GM06990 (cell line): ENCODE measurements at regions not wholly inside any gene's neighbourhood (a gene's known extent, or its start where the extent isn't known, plus 50 kb on each side); places are given as distances from the start of the nearest gene placed in this dataset.
"Not testable (repeated sequence)": the region's sequence is repeated elsewhere in the genome, so short reads cannot be mapped to it uniquely, and the experiment has no call there.

Experiments
- DNase-seq: peaks from one replicate; pipeline ENCODE4 v3.0.0-alpha.2; 2011; ENCODE audit not compliant: insufficient read length; ENCODE audit errors: extremely low read depth
- H3K27me3 ChIP-seq: replicated peaks from 2 replicates; pipeline ENCODE4 v1.6.0; 2011; ENCODE audit warnings: low read length; ENCODE audit not compliant: control insufficient read depth, insufficient read depth
- H3K36me3 ChIP-seq: 2 replicates; pipeline ENCODE4 v1.5.1; 2011; ENCODE audit warnings: low read length; ENCODE audit not compliant: control insufficient read depth, insufficient read depth
- H3K4me3 ChIP-seq: replicated peaks from 2 replicates; pipeline ENCODE4 v1.5.1; 2011; ENCODE audit warnings: low read depth, mild to moderate bottlenecking, control low read depth, low read length
- TF ChIP-seq, protein P1 (sequence below): IDR thresholded peaks from 2 replicates; pipeline ENCODE4 v1.5.1; 2011; ENCODE audit warnings: low read length, control low read depth, mild to moderate bottlenecking, inconsistent platforms; ENCODE audit not compliant: insufficient read depth, poor library complexity, severe bottlenecking

DNA sequence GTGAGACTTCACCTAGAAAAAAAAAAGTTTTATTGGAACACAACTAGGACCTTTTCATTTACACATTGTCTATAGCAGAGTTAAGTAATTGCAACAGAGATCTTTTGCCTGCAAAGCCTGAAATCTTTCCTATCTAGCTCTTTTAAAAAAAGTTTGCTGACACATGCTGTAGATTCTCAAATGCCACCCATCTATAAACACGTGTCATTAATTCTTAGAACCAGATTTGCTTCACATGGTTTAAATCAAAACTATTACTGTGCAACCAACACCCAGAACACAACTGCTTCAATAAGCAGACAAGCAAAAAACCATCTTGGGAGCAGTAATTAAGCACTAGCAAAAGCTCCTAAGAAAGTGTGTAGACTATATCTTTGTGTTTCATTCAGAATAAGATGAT is 55.0 kb downstream of the OXSM start:
- no peaks in the 10 kb centered on the region for H3K27me3 ChIP-seq
- no peak for DNase-seq
- TF ChIP-seq, protein P1, sequence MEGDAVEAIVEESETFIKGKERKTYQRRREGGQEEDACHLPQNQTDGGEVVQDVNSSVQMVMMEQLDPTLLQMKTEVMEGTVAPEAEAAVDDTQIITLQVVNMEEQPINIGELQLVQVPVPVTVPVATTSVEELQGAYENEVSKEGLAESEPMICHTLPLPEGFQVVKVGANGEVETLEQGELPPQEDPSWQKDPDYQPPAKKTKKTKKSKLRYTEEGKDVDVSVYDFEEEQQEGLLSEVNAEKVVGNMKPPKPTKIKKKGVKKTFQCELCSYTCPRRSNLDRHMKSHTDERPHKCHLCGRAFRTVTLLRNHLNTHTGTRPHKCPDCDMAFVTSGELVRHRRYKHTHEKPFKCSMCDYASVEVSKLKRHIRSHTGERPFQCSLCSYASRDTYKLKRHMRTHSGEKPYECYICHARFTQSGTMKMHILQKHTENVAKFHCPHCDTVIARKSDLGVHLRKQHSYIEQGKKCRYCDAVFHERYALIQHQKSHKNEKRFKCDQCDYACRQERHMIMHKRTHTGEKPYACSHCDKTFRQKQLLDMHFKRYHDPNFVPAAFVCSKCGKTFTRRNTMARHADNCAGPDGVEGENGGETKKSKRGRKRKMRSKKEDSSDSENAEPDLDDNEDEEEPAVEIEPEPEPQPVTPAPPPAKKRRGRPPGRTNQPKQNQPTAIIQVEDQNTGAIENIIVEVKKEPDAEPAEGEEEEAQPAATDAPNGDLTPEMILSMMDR = no peak
- no peaks in the 10 kb centered on the region for H3K36me3 ChIP-seq
- no peak overlapping the region for H3K4me3 ChIP-seq

DNA sequence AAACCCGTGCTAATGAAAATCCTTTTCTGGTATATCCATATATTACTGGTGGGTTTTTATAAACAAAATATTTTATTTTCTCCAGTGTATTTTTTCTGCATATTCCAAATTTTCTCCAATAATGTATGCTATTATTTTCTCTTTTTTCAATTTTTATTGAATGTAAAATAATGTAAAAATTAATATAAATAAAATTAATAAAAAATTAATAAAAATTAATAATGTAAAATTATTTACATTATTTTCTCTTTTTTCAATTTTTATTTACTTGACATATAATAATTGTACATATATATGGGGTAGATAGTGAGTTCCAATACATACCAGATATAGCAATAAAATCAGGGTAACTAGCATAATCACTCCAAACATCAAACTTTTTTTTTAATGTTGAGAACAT is 56.4 kb downstream of the OXSM start:
- TF ChIP-seq, protein P1 = no peak
- Histone ChIP-seq H3K4me3 (no peak overlapping the region), H3K27me3 (no peaks in the 10 kb centered on the region), H3K36me3 (no peaks in the 10 kb centered on the region)
- DNase-seq = no peak

DNA sequence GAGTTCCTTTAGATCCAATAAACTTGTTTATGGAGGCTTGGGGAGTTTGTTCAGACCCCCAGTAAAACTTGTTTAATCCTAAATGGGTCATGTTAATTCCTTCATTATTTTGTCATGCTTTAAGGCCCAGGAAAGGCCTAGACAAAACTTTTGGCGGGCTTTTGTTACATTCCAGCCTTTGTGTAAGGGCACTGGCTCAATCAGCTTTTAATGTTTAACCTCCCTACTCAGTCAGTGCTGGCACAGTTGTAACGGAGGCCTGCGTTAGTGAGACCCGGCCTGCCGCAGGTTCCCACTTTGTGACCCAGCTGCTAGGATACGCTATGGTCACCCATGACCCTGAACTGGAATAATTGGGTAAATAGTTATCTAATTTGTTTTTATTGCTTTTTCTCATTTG is 59.2 kb downstream of the OXSM start:
- Histone ChIP-seq H3K4me3 (no peak overlapping the region), H3K27me3 (no peaks in the 10 kb centered on the region), H3K36me3 (no peaks in the 10 kb centered on the region)
- TF ChIP-seq, protein P1 = no peak
- DNase-seq = no peak

DNA sequence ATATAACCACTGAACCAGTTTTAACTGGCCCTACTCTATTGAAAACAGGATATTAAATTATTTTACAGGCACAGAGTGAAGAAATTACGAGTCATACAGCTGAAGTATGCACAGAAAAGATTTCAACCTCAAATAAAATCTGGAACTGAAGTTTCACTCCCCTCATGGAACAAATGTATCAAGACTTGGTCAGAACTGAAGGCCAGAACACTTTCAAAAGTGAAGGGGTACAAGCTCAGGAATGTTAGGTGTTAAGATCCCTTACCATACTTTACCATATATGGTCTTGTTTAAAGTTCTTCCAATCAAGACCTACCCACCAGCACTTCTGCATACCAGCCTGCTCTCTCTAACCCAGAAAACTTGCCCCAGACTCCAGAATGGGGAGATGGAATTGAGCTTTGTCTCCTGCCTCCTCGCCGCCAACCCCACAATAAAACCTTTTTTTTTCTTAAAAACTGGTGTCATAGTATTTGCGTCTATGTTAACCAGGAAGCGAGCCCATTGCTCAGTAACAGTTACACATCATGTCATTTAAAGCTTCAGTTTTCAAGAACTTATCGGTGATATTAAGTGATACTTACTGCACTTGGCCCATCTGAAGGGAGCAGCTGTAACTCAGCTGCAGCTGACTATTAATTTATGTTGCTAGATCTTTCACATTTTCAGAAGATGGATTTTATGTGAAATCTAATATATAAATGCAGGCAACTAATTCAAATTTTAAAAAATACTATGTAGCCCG is 59.9 kb downstream of the OXSM start:
- no peaks in the 10 kb centered on the region for H3K36me3 ChIP-seq
- no peak for DNase-seq
- H3K27me3 ChIP-seq = no peaks in the 10 kb centered on the region; the same call in 1 of the 2 replicates
- TF ChIP-seq, protein P1 = no peak
- H3K4me3 ChIP-seq = no peak overlapping the region

DNA sequence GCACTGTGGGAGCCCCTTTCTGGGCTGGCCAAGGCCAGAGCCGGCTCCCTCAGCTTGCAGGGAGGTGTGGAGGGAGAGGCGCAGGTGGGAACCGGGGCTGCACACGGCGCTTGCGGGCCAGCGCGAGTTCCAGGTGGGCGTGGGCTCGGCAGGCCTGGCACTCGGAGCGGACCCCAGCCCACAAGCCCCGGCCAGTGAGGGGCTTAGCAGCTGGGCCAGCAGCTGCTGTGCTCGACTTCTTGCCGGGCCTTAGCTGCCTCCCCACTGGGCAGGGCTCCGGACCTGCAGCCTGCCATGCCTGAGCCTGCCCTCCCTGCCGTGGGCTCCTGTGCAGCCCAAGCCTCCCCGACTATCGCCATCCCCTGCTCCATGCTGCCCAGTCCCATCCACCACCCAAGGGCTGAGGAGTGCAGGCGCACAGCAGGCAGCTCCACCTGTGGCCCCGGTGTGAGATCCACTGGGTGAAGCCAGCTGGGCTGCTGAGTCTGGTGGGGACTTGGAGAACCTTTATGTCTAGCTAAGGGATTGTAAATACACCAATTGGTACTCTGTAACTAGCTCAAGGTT is 61.9 kb downstream of the OXSM start:
- H3K4me3 ChIP-seq, H3K27me3 ChIP-seq, DNase-seq, H3K36me3 ChIP-seq: not testable (repeated sequence)

DNA sequence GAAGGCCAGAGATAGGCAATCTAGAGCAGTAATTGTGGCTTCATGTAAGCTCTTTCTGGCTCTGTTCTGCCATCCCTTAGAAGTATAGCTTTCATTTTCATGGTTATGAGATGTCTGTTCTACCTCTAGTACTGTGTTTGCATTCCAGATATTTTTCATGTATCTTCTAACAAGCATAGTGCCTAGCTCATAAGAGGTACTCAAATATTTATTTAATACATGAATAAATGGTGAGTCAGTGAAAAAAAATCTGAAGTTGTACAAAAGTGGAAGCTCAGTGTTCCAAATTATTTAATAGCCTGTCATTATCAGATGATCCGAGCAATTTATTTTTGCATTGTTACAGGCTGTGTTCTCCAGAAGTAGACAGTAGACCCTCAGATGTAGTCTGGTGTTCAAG is 64.3 kb downstream of the OXSM start:
- DNase-seq = no peak
- TF ChIP-seq, protein P1 = no peak
- no peaks in the 10 kb centered on the region; the same call in 1 of the 2 replicates for H3K27me3 ChIP-seq

More for the DNA sequence above, 64.3 kb downstream of the OXSM start:
- no peak overlapping the region for H3K4me3 ChIP-seq
- H3K36me3 ChIP-seq = no peaks in the 10 kb centered on the region
